Trophoblast cell (in vitro differentiated cells and primary cell): ENCODE measurements at regions not wholly inside any gene's neighbourhood (a gene's known extent, or its start where the extent isn't known, plus 50 kb on each side); places are given as distances from the start of the nearest gene placed in this dataset.
A peak's percentile ranks its signal among the peaks of the same experiment; 100 is the strongest.

Experiments
- DNase-seq, 2 donors: peaks; one replicate each; pipeline ENCODE4 v3.0.0-alpha.2; 2016
- H2AFZ ChIP-seq: 2 replicates; pipeline ENCODE4 v1.6.1; 2013; ENCODE audit warnings: low read length, moderate library complexity, mild to moderate bottlenecking; ENCODE audit not compliant: insufficient read depth, poor library complexity
- H2AK5ac ChIP-seq: 2 replicates; pipeline ENCODE4 v1.6.1; 2013; ENCODE audit warnings: mild to moderate bottlenecking, low read length
- H2BK120ac ChIP-seq: 2 replicates; pipeline ENCODE4 v1.6.1; 2013; ENCODE audit warnings: low read length, mild to moderate bottlenecking, moderate library complexity; ENCODE audit not compliant: insufficient read depth, poor library complexity
- H2BK12ac ChIP-seq: 2 replicates; pipeline ENCODE4 v1.6.1; 2013; ENCODE audit warnings: mild to moderate bottlenecking, low read length, moderate library complexity
- H2BK5ac ChIP-seq: 2 replicates; pipeline ENCODE4 v1.6.1; 2013; ENCODE audit warnings: low read length, low read depth, moderate library complexity, mild to moderate bottlenecking; ENCODE audit not compliant: poor library complexity
- H3K14ac ChIP-seq: 2 replicates; pipeline ENCODE4 v1.6.1; 2013; ENCODE audit warnings: mild to moderate bottlenecking, low read length
- H3K18ac ChIP-seq: 2 replicates; pipeline ENCODE4 v1.6.1; 2013; ENCODE audit warnings: mild to moderate bottlenecking, low read length
- H3K23ac ChIP-seq: 2 replicates; pipeline ENCODE4 v1.6.1; 2013; ENCODE audit warnings: low read length
- H3K27ac ChIP-seq: 2 replicates; pipeline ENCODE4 v1.5.1; 2013; ENCODE audit warnings: low read depth, mild to moderate bottlenecking, inconsistent platforms, low read length, moderate library complexity
- H3K27me3 ChIP-seq: 2 replicates; pipeline ENCODE4 v1.6.1; 2013; ENCODE audit warnings: inconsistent platforms, mild to moderate bottlenecking, low read length, moderate library complexity; ENCODE audit not compliant: insufficient read depth
- H3K36me3 ChIP-seq, 2 experiments: 1 replicate in 1 of 2; 2 replicates in 1 of 2; pipeline ENCODE4 v1.6.1; 2013; ENCODE audit warnings: low read length in 2 of 2, mild to moderate bottlenecking in 2 of 2, moderate library complexity in 1 of 2; ENCODE audit not compliant: insufficient read depth in 2 of 2, control insufficient read depth in 1 of 2
- H3K4ac ChIP-seq: 2 replicates; pipeline ENCODE4 v1.6.1; 2013; ENCODE audit warnings: low read depth, mild to moderate bottlenecking, low read length, moderate library complexity
- H3K4me1 ChIP-seq, 2 experiments: 1 replicate in 1 of 2; 2 replicates in 1 of 2; pipeline ENCODE4 v1.6.1; 2013; ENCODE audit warnings: low read length in 2 of 2, mild to moderate bottlenecking in 2 of 2, moderate library complexity in 1 of 2; ENCODE audit not compliant: insufficient read depth in 2 of 2, control insufficient read depth in 1 of 2
- H3K4me2 ChIP-seq: 2 replicates; pipeline ENCODE4 v1.6.1; 2013; ENCODE audit warnings: inconsistent platforms, mild to moderate bottlenecking, low read length, moderate library complexity
- H3K4me3 ChIP-seq: 2 replicates; pipeline ENCODE4 v1.5.1; 2013; ENCODE audit warnings: mild to moderate bottlenecking, low read depth, low read length, inconsistent platforms
- H3K79me1 ChIP-seq: one replicate; pipeline ENCODE4 v1.6.1; 2013; ENCODE audit warnings: low read length
- H3K79me2 ChIP-seq: 2 replicates; pipeline ENCODE4 v1.6.1; 2013; ENCODE audit warnings: low read length, mild to moderate bottlenecking; ENCODE audit not compliant: control insufficient read depth, insufficient read depth, poor library complexity
- H3K9ac ChIP-seq: 2 replicates; pipeline ENCODE4 v1.6.1; 2013; ENCODE audit warnings: mild to moderate bottlenecking, low read length
- H3K9me3 ChIP-seq: 2 replicates; pipeline ENCODE4 v1.6.1; 2013; ENCODE audit warnings: low read depth, mild to moderate bottlenecking, control low read depth, inconsistent platforms, low read length; ENCODE audit not compliant: insufficient read depth
- H4K12ac ChIP-seq: 2 replicates; pipeline ENCODE4 v1.6.1; 2013; ENCODE audit warnings: low read depth, mild to moderate bottlenecking, low read length, moderate library complexity
- H4K8ac ChIP-seq: 2 replicates; pipeline ENCODE4 v1.6.1; 2013; ENCODE audit warnings: low read depth, mild to moderate bottlenecking, low read length, moderate library complexity
- H4K91ac ChIP-seq: one replicate; pipeline ENCODE4 v1.6.1; 2013; ENCODE audit warnings: low read depth, mild to moderate bottlenecking, low read length, moderate library complexity
- WGBS: extraction: QIAGEN DNeasy Blood & Tissue Kit; methylation state at CpG from one replicate; pipeline ENCODE4 v1.1.7; 2013; ENCODE audit warnings: missing lambda C conversion rate; ENCODE audit not compliant: insufficient read length, insufficient coverage; ENCODE audit errors: extremely low coverage; 5-methylcytosine and 5-hydroxymethylcytosine counted together

DNA sequence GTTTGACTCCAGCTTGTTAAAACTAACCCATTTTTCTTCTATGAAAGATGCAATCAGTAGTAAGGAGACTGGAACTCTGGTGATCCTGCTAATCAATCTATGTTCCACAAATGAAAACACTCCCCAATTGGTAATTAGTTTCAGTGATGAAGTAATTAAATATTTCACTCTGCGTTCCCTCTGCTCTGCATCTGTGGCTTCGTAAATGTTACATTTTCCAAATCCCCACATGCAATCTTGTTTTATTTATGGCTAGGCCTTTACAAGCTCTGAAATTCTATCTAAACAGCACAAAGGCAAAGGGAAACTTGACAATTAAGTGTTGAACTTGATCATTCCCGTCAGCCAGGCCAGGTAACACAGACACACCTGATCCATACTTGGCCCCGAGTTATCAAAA, 231.4 kb upstream of the OSR1 start:
- Histone ChIP-seq H3K4ac (no peak overlapping the region), H3K36me3 (no peaks in the 10 kb centered on the region), H3K79me2 (no peaks in the 10 kb centered on the region), H2AK5ac (no peak overlapping the region), H3K9me3 (no peaks in the 10 kb centered on the region), H2BK5ac (no peak overlapping the region), H4K91ac (no peak overlapping the region), H2BK120ac (no peak overlapping the region), H3K4me2 (no peak overlapping the region), H3K4me3 (no peak overlapping the region), H2AFZ (no peak overlapping the region), H3K14ac (no peak overlapping the region), H4K12ac (no peak overlapping the region), H3K18ac (no peak overlapping the region), H4K8ac (no peak overlapping the region), H3K23ac (no peak overlapping the region), H3K79me1 (no peaks in the 10 kb centered on the region), H3K27ac (no peak overlapping the region), H3K9ac (no peak overlapping the region), H3K4me1 (no peaks in the 10 kb centered on the region), H2BK12ac (no peak overlapping the region), H3K27me3 (no peaks in the 10 kb centered on the region)
- no CpG with 5 or more reads among the region's 4 CpGs for WGBS
- DNase-seq: no peak

DNA sequence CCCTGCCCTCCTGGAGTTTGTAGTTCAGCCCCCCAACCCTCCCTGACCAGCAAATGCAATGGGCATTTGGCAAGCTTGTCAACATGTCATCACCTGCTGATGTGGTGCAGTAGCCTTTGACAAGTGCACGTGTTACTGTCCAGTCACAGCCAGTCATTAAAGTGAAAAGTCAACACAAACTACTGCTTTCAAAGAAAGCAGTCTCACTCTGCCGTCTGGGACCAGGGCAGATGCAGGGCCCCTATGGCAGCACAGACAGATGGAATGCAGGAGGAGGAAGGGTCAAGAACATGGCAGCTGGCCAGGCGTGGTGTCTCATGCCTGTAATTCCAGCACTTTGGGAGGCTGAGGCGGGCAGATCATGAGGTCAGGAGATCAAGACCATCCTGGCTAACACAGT, 222.4 kb upstream of the OSR1 start:
- Histone ChIP-seq H2BK5ac (no peak overlapping the region), H3K4me2 (no peak overlapping the region), H2BK12ac (no peak overlapping the region), H3K27ac (no peak overlapping the region), H3K4ac (no peak overlapping the region), H4K12ac (no peak overlapping the region), H2BK120ac (no peak overlapping the region), H4K8ac (no peak overlapping the region), H2AFZ (no peak overlapping the region), H3K9me3 (no peaks in the 10 kb centered on the region), H3K18ac (no peak overlapping the region), H2AK5ac (no peak overlapping the region), H3K36me3 (no peaks in the 10 kb centered on the region), H3K4me1 (peaks cover 3 to 5% of the 10 kb centered on the region in 2 experiments), H3K23ac (no peak overlapping the region), H3K14ac (no peak overlapping the region), H4K91ac (no peak overlapping the region), H3K27me3 (no peaks in the 10 kb centered on the region), H3K9ac (no peak overlapping the region), H3K4me3 (no peak overlapping the region), H3K79me2 (no peaks in the 10 kb centered on the region), H3K79me1 (no peaks in the 10 kb centered on the region)
- DNase-seq: peak; percentile 88 to 91
- no CpG with 5 or more reads among the region's 4 CpGs for WGBS

DNA sequence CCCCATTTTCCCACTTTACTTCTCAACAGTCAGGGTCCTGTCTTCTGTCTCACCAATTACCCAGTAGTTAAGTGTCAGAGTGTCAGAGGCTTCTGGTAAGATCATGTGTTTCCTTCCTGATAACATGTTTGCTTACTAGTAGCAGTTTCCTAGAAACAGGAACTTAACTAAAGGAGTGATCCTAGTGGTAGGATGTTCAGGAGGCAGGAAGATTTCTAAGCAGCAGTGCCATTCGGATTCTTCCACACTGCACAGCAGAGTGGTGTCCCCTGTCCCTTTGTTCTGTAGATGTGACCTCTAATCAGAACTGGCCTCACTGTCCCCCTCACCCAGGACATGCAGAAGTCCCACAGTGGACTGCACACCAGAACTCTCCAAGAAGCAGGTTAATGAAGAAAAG, 221.8 kb upstream of the OSR1 start:
- H3K79me1 ChIP-seq: no peaks in the 10 kb centered on the region

DNA sequence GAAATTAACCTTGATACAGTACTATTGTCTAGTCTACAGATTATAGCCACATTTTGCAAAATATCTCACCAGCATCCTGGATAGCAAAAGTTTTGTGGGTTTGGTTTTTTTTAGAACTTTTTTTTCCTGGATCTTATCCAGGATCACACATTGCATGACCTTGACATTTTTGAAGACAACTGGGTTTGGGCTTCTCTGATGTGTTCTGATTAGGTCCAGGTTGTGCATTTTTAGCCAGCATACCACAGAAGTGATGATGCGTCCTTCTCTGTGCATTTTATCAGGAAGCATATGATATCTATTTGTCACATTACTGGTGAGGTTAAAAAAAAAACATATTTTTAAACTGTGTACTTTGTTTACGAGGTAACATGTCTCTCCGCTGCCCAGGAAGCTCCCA, 221.0 kb upstream of the OSR1 start:
- H2BK5ac ChIP-seq: no peak overlapping the region
- no peak overlapping the region for H4K91ac ChIP-seq
- H3K23ac ChIP-seq: no peak overlapping the region
- H3K9ac ChIP-seq: no peak overlapping the region
- H3K27ac ChIP-seq: no peak overlapping the region
- H2AFZ ChIP-seq: no peak overlapping the region
- no peak overlapping the region for H3K14ac ChIP-seq
- no peak overlapping the region for H3K4ac ChIP-seq
- no peaks in the 10 kb centered on the region for H3K79me1 ChIP-seq
- H3K18ac ChIP-seq: no peak overlapping the region
- H4K8ac ChIP-seq: no peak overlapping the region
- no peak overlapping the region for H2BK120ac ChIP-seq
- H4K12ac ChIP-seq: no peak overlapping the region
- H2BK12ac ChIP-seq: no peak overlapping the region
- H3K79me2 ChIP-seq: no peaks in the 10 kb centered on the region
- H3K4me3 ChIP-seq: no peak overlapping the region
- no peaks in the 10 kb centered on the region for H3K9me3 ChIP-seq
- DNase-seq: peak in 1 of 2 donors; percentile 7
- no peaks in the 10 kb centered on the region for H3K27me3 ChIP-seq
- H2AK5ac ChIP-seq: no peak overlapping the region
- no peaks in the 10 kb centered on the region for H3K36me3 ChIP-seq
- no peak overlapping the region for H3K4me2 ChIP-seq
- peaks cover 3 to 5% of the 10 kb centered on the region in 2 experiments for H3K4me1 ChIP-seq
- no CpG with 5 or more reads among the region's 3 CpGs for WGBS

More for the DNA sequence above, 221.8 kb upstream of the OSR1 start:
- Histone ChIP-seq H3K9me3 (no peaks in the 10 kb centered on the region), H3K4me1 (peaks cover 3 to 5% of the 10 kb centered on the region in 2 experiments), H2AK5ac (no peak overlapping the region), H3K14ac (no peak overlapping the region), H3K4ac (no peak overlapping the region), H3K23ac (no peak overlapping the region), H2AFZ (no peak overlapping the region), H4K12ac (no peak overlapping the region), H3K18ac (no peak overlapping the region), H3K36me3 (no peaks in the 10 kb centered on the region), H3K27me3 (no peaks in the 10 kb centered on the region), H3K4me3 (no peak overlapping the region), H2BK5ac (no peak overlapping the region), H3K27ac (no peak overlapping the region), H3K79me2 (no peaks in the 10 kb centered on the region), H3K9ac (no peak overlapping the region), H4K8ac (no peak overlapping the region), H2BK120ac (no peak overlapping the region), H3K4me2 (no peak overlapping the region), H2BK12ac (peak overlapping the region; percentile 38), H4K91ac (no peak overlapping the region)
- no CpG with 5 or more reads among the region's 1 CpG for WGBS
- DNase-seq: peak in 1 of 2 donors; percentile 4
